ENCODE measurements at regions not wholly inside any gene's neighbourhood (a gene's known extent, or its start where the extent isn't known, plus 50 kb on each side); places are given as distances from the start of the nearest gene placed in this dataset.

GRCh38 chr1:209176866-209177430 is 406.6 kb upstream of the CAMK1G start:
- no peak for TF ChIP-seq CTCF (IDR thresholded peaks at IDR 0.05)
- TF ChIP-seq ZFX (IDR thresholded peaks at IDR 0.05; ENCODE audit: borderline replicate concordance), result no peak
